Hepatocyte (in vitro differentiated cells): ENCODE measurements at regions not wholly inside any gene's neighbourhood (a gene's known extent, or its start where the extent isn't known, plus 50 kb on each side); places are given as distances from the start of the nearest gene placed in this dataset.

ENCODE experiments used
- EZH2 ChIP-seq: fragments of 200-600 bp; sonication (generic); IDR thresholded peaks from 2 replicates; pipeline ENCODE4 v1.6.1; 2016; ENCODE audit warnings: antibody characterized with exemption, mild to moderate bottlenecking, borderline replicate concordance
- EZH2phosphoT487 ChIP-seq: fragments of 200-600 bp; sonication (generic); IDR thresholded peaks from one replicate; pipeline ENCODE4 v1.6.1; 2018; ENCODE audit warnings: antibody characterized with exemption, mild to moderate bottlenecking, low read depth, moderate library complexity; ENCODE audit not compliant: unreplicated experiment, severe bottlenecking
- TF ChIP-seq, protein P1 (sequence below): fragments of 200-600 bp; sonication (generic); IDR thresholded peaks from 2 replicates; pipeline ENCODE4 v1.5.1; 2016; ENCODE audit warnings: antibody characterized with exemption, mild to moderate bottlenecking; ENCODE audit not compliant: poor library complexity

DNA sequence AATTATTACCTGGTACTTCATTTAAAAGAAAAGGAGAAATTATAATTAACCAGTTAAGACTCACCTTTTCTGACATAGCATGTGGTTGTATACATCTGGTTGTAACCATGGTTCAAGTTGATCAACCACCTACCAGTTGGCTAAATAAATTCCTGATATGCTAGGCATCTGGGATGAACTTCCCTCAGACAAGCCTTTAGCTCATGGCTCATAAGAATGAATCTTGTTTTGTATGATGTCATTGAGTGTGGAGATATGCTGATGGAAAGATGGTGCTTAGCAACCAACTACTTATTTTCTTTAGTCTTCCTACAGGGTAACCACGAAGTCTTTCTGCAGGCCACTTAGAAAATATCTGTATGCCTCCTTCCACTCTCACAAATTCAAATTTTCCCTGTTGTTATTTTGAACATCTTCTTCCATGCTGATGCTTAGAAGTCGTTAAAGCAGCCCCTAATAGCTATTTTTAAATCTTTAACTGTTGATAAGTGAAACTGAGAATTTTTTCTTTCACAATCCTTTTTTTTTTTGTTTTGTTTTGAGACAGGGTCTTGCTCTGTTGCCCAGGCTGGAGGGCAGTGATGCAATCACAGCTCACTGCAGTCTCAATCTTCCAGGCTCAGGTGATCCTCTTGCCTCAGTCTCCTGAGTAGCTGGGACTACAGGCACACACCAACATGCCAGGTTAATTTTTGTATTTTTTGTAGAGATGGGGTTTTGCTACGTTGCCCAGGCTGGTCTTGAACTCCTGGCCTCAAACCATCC is 51.9 kb upstream of the PTHLH start:
- TF ChIP-seq EZH2 (no peak), EZH2phosphoT487 (no peak)
- TF ChIP-seq, protein P1, sequence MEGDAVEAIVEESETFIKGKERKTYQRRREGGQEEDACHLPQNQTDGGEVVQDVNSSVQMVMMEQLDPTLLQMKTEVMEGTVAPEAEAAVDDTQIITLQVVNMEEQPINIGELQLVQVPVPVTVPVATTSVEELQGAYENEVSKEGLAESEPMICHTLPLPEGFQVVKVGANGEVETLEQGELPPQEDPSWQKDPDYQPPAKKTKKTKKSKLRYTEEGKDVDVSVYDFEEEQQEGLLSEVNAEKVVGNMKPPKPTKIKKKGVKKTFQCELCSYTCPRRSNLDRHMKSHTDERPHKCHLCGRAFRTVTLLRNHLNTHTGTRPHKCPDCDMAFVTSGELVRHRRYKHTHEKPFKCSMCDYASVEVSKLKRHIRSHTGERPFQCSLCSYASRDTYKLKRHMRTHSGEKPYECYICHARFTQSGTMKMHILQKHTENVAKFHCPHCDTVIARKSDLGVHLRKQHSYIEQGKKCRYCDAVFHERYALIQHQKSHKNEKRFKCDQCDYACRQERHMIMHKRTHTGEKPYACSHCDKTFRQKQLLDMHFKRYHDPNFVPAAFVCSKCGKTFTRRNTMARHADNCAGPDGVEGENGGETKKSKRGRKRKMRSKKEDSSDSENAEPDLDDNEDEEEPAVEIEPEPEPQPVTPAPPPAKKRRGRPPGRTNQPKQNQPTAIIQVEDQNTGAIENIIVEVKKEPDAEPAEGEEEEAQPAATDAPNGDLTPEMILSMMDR, result no peak
